Activated CD8-positive, alpha-beta memory T cell treated with anti-CD3 and anti-CD28 coated beads for 24 hours (primary cell): ENCODE measurements at regions not wholly inside any gene's neighbourhood (a gene's known extent, or its start where the extent isn't known, plus 50 kb on each side); places are given as distances from the start of the nearest gene placed in this dataset.

Source experiments
- DNase-seq: peaks from one replicate; pipeline ENCODE4 v3.0.0-alpha.2; 2020

- DNase-seq, result no peak
These were observed 802.6 kb upstream of the CELF4 start for GRCh38 chr18:38368246-38368645.

- DNase-seq, result no peak
These were observed 801.9 kb upstream of the CELF4 start for GRCh38 chr18:38367473-38367872.

GRCh38 chr18:38362286-38362792, 796.7 kb upstream of the CELF4 start:
- DNase-seq, result no peak

- no peak for DNase-seq
These were observed 793.4 kb upstream of the CELF4 start for GRCh38 chr18:38358805-38359657.

- no peak for DNase-seq
These were observed 787.6 kb upstream of the CELF4 start for GRCh38 chr18:38353149-38353548.

GRCh38 chr18:38350141-38350540, 784.5 kb upstream of the CELF4 start:
- no peak for DNase-seq

- DNase-seq, result no peak
These were observed 765.0 kb upstream of the CELF4 start for GRCh38 chr18:38330573-38330972.

GRCh38 chr18:38329145-38329544, 763.5 kb upstream of the CELF4 start:
- DNase-seq, result no peak

GRCh38 chr18:38322206-38322605, 756.6 kb upstream of the CELF4 start:
- DNase-seq, result no peak

- no peak for DNase-seq
These were observed 755.7 kb upstream of the CELF4 start for GRCh38 chr18:38321262-38321661.

- DNase-seq, result no peak
These were observed 752.8 kb upstream of the CELF4 start for GRCh38 chr18:38318416-38318815.

GRCh38 chr18:38313831-38314230, 748.2 kb upstream of the CELF4 start:
- DNase-seq, result no peak

- DNase-seq, result no peak
These were observed 746.9 kb upstream of the CELF4 start for GRCh38 chr18:38312532-38312931.

- DNase-seq, result no peak
These were observed 745.3 kb upstream of the CELF4 start for GRCh38 chr18:38310936-38311335.

- no peak for DNase-seq
These were observed 742.3 kb upstream of the CELF4 start for GRCh38 chr18:38307914-38308313.

GRCh38 chr18:38305961-38306360, 740.4 kb upstream of the CELF4 start:
- DNase-seq, result no peak

- DNase-seq, result no peak
These were observed 736.0 kb upstream of the CELF4 start for GRCh38 chr18:38301621-38302020.

- no peak for DNase-seq
These were observed 732.3 kb upstream of the CELF4 start for GRCh38 chr18:38297910-38298309.

GRCh38 chr18:38290229-38290628, 724.6 kb upstream of the CELF4 start:
- DNase-seq, result no peak

- DNase-seq, result no peak
These were observed 719.4 kb upstream of the CELF4 start for GRCh38 chr18:38284972-38285371.

GRCh38 chr18:38263066-38263465, 697.5 kb upstream of the CELF4 start:
- no peak for DNase-seq

- no peak for DNase-seq
These were observed 697.1 kb upstream of the CELF4 start for GRCh38 chr18:38262661-38263060.

- DNase-seq, result no peak
These were observed 692.1 kb upstream of the CELF4 start for GRCh38 chr18:38257661-38258060.

GRCh38 chr18:38256366-38256765, 690.8 kb upstream of the CELF4 start:
- DNase-seq, result no peak

- no peak for DNase-seq
These were observed 685.4 kb upstream of the CELF4 start for GRCh38 chr18:38250971-38251370.
